GOT3 (cell line): ENCODE measurements at regions not wholly inside any gene's neighbourhood (a gene's known extent, or its start where the extent isn't known, plus 50 kb on each side); places are given as distances from the start of the nearest gene placed in this dataset.

Experiments
- DNase-seq: peaks from one replicate; lab custom pipeline; 2025; ENCODE audit warnings: mixed read lengths; lab: John Stamatoyannopoulos, UW

DNA sequence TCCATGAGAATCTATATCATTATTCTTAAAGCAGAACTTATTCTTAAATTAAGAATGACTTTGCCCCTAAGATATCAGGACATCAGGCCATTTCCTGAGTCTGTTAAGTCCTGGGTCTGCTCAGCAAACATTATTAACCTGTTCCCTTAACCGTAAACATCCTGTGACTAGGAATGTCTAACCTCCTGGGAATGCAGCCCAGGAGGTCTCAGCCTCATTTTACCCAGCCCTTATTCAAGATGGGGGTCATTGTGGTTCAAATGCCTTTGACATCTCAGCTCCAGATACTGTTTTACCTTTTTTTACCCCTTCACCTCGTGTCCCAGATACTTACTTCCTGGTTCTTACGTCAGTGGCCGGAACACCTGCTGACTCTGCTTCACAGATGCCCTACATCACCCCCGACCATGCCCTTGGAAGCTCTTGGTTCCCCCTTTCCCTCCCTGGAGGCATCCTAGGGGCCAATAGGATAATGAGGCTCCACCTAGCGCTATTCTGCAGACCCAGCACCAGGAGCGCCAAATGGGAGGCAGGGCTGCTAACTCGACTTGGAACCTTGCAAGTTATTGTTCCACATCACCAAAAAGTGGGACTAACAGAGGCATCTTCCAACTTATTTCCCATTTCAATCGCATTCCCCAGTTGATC is 182.5 kb downstream of the MED10 start:
- DNase-seq = no peak

DNA sequence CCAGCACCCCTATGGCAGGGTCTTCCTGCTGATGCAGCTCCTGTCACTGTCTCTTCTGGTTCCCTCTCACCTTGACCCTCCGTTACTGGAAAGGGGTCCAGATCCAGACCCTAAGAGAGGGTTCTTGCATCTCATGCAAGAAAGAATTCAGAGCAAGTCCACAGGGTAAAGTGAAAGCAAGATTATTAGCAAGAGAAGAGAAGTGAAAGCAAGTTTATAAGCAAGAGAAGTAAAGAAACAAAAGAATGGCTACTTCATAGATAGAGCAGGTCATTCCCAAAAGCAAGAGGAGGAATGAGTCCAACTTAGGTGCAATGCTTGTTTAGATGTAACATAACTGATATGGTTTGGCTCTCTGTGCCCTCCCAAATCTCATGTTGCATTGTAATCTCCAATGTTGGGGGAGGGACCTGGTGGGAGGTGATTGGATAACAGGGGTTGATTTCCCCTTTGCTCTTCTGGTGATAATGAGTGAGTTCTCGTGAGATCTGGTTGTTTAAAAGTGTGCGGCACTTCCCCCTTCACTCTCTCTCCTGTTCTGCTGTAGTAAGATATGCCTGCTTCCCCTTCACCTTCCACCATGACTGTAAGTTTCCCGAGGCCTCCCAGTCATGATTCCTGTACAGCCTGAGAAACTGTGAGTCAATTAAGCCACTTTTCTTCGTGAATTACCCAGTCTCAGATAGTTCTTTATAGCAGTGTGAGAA is 183.3 kb downstream of the MED10 start:
- DNase-seq = no peak

DNA sequence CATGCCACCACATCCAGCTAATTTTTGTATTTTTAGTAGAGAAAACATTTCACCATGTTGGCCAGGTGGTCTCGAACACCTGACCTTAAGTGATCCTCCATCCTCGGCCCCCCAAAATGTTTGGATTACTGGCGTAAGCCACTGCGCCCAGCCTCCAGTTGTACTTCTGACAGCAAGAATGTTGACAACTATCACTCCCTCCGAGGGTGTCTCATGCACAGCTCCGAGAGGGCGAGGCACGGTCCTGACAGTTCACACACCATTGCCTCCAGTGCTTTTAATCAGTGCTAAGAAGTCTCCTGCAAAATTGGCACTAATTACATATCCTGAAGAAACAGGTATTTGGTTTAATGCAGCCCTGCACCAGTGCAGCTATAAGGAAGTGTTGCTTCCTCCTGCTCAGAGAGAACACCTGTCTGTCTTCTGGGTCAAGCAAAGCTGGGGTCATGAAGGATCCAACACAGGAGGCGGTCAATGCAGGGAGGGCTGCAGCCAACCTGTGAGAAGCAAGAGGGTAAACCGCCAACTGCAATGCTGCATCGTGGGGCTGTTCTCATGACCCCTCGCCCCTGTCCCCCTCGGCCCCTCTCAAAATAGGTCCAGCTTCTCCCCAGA is 184.0 kb downstream of the MED10 start:
- DNase-seq = no peak

DNA sequence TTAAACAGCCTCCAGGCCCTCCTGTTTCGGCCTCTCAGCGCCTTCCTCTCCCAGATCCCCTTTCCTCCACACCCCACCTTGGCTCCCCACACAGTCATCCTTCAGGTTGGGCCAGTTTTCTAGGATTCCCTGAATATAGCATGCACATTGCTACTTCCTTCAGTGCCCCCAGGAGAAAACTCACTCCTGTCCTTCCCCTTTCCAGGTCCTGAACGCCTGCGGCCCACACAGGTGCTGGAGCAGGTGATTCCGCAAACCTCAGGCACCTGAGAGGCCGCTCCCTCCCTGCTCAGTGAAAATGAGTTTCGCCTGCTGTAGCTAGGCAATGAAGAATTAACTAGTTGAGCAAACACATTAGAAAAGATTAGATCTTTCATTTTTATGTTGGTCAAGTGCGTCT is 185.0 kb downstream of the MED10 start:
- DNase-seq = no peak

DNA sequence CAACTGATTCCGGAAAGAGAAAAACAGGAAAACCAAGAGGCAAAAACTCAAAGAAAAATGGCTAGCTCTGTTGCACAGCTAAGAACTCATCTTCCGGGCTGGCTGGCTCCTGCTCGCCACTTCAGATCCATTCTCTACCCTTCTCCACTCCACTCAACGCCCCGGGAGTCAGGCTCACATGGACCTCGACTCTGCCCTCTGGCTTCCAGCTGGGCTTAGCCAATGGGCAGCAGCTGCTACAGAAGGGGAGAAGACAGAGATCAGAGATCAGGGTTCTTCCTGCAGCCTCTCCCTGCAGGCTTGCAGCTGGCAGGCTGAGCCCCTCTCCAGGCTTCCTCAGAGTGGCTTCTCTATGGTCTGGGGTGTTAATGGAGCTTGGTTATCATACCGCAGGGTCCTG is 187.5 kb downstream of the MED10 start:
- DNase-seq = no peak

DNA sequence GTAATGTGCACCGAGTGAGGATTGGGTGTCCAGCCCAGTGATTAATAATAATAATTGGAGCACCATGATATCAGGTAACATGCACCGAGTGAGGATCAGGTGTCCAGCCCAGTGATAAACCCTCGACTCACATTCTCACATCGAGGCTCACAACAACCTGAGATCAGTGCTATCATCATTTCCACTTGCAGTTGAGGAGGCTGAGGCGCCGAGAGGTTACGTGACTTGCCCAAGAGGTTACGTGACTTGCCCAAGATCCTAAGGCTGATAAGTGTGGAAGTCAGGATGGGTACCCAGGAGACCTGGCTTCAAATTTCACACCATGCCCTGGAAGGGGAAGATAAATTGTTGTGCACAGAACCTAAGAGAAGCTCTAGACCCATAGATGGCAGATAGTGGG is 189.4 kb downstream of the MED10 start:
- no peak for DNase-seq

DNA sequence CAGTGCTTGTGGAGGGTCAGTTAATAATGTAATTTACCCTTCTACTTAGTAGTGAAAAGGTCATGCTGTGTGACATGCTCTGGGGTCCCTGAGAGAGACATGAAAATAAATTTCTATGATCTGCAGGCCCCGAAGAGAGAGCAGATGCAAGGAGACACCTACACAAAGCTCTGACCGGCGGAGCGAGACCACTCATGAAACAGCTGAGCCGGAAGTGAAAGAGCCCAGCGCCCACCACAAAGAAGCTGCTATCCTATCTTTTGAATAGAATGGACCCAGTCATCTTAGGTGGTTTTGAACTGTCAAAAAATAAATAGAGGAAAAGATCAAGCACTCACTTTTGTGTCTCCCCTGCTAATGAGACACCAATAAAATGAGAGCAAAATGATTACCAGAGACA is 190.0 kb downstream of the MED10 start:
- DNase-seq = no peak

DNA sequence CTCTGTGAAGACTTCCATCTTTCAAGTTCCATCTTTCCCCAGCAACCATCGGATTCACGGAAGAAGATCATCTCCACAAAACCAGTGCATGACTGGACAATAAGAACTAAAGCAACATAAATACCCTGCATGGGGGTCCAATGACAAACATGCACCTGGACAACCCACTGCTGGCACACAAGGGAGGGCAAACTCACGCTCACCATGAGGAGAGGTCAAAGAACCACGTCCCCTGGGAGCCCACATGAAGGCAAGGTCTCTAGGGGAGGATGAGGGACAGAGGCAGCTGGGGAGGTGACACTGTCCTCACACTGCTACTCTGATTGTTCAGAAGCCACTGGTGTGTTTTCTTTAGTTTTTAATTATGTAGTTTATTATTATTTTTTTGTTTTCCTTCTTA is 190.8 kb downstream of the MED10 start:
- no peak for DNase-seq

DNA sequence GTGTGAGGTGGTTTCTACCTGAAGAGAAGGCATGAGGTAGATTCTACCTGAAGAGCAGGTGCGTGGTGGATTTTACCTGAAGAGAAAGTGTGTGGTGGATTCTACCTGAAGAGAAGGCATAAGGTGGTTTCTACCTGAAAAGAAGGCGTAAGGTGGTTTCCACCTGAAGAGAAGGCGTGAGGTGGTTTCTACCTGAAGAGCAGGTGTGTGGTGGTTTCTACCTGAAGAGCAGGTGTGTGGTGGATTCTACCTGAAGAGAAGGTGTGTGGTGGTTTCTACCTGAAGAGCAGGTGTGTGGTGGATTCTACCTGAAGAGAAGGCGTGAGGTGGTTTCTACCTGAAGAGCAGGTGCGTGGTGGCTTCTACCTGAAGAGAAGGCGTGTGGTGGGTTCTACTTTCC is 192.8 kb downstream of the MED10 start:
- no peak for DNase-seq

DNA sequence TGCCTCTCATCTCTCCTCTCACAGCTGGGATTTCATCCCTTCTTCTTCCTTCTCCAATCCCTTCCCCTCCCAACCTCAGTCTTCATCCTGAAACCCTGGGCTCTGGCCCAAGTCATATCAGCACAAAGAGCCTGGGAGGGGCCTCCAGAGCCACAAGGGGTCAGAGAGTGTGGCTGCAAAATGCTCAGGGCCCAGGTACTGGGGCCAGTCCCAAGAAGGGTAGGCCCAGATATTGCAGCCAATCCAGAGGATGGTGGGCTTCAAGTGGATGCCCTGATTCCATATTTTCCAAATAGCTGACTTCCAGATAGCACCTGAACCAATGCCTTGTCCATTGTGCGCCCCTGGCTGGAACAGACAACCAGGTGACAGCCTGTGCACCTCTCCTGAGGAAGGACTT is 193.9 kb downstream of the MED10 start:
- no peak for DNase-seq

DNA sequence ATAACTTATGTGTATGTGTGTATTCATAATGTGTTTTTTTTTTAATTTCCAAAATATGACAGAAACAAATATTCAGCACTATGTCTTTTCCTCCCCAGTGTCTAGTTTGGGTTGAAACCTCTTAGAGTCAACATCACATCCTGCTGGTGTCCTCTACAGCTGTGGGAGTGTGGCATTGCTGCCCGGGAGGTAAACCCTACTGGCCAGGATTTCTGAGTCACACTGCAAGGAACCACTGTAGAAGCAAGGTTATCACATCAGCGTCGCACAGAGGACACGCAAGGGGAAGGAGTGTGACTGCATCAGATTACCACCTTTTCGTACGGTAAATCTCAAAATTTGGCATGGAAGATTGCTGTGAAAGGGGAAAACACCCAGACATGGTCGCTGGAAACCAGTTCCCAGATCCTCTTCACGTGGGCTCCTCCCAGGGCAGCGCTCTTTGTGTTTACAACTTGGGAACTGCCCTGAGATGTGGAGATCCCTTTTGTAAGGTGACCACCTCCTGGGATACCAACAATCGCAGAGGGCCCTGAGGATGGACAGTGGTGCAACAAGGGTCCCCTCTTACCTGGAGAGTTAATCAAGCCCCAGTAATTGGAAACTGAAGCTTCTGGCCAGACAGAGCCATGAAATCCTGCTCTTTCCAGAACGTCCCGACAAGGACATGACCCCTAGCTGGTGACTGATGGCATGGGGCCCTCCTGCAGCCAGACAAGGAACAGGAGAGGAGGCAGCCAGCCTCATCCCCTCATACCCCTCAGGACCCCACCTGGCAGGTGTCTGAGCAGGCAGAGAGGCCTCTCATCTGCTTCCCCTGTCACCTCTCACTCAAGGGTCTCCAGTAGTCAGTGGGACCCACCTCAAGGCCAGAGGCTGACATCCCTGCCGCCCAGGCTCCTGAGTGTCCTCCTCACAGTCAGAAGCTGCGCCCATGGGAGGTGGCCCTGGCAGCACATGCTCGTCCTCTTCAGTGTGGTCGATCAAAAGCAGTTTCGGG is 194.7 kb downstream of the MED10 start:
- no peak for DNase-seq

DNA sequence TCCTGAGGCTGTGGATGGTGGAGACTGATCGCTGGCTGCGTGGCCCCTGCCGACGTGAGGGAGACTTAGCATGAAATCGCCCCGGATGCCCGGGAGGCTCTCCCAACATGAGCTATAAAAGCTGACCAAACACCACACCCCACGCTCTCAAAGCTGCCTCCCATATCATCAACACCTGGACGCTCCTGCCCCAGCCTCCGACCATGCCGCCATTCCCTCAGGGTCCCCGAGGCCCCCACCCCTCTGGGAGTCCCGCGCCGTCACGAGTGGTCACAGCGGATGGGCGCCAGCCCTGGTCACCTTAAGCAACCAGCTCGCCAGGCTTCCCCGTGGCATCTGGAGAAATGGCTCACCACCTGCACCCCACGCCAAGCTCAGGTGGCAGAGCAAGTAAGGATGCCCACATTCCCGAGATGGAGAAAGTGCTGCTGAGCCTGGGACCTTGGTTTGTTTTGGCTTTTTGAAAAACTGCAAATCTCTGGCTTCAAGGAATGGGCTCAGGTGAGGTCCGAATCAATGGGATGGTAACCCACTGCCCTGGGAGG is 196.0 kb downstream of the MED10 start:
- no peak for DNase-seq

DNA sequence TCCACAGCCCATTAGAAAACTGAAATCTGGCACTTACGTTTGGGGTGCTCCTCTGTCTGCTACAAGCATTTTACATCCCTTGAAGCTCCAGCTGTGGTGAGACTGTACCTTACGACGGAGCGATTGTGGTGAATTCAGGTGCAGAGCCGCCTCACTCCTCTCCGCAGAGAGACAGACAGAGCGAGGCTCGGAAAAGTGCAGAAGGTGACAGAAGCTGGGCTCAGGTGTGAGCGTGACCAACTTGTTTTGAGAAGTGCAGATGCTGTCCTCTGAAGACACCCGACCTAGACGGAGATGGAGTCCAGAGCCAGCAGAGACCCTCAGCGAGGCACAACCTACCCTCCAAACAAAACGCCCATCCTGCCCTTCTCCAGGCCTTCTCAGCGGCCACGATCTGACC is 196.5 kb downstream of the MED10 start:
- DNase-seq = no peak

DNA sequence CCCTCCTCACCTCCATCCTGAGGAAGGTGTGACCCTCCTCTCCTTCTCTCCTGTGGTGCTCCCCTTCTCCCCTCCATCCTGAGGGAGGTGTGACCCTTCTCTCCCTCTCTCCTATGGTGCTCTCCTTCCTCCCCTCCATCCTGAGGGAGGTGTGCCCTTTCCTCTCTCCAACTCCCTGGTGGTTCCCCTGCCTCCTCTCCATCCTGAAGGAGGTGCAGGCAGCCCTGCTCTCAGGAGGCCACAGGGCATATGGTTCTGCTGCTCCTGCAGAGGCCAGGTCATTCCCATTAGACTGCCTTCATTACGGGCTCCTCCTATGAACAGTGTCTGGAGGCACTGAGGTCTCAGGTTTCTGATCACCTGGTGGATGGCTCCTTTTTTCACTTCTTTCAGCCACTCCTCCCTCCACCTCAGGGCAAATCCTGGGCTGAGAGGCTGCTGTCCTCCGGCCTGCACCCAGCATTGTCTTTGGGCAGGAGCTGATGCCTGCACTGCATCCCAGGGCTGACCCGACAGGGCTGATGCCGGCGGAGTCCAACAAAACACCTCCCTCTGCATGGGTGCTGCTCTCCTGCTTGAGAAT is 197.1 kb downstream of the MED10 start:
- DNase-seq = no peak

DNA sequence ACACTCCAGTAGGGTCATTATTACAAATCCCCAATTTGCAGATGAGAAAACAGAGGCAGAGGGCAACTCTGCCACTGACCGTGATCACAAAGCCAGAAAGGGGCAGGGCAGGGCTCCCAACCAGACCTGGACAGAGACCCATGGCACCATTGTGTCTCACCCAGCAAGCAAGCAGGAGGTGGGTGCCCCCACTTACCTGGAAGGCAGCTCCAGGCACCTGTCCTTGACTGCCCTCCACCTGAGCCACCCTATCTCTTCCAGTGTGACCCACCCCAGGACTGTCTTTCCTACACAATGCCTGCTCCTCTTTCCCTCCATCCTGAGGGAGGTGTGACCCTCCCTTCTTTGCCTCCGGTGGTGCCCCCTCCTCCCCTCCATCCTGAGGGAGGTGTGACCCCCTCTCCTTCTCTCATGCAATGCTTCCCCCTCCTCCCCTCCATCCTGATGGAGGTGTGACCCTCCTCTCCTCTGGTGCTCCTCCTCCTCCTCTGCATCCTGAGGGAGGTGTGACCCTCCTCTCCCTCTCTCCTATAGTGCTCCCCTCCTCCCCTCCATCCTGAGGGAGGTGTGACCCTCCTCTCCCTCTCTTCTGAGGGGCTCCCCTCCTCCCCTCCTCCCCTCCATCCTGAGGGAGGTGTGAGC is 198.0 kb downstream of the MED10 start:
- no peak for DNase-seq

DNA sequence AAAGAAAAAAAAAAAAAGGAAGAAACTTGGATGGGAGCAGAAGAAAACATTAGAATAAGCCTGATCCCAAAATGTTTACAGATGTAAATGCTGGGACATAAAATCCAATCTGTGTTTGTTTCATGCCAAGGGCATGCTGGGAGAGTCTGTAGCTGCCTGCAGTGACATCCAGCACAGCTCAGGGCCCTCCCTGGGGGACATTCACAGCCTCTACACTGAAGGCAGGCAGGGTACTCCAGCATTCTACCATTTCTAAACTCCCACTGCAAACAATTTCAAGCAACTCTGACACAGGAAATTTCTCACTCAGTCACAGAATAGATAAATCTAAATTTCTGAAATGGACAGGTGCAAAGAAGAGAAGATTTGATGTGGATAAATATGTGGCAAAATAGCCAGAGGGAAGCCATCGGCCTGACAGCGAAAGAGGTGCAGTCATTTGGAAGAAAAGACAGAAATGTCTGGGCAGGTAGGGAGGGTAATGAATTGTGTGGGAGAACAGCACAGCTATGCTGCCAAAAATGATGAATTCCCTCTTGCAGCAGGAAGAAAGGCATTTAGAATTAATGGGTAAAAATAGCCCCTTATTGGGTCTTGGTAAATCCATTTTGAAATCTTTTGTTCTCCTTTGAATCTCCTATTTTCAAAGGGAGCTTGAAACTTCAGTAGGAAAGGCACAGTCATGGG is 199.4 kb downstream of the MED10 start:
- no peak for DNase-seq

DNA sequence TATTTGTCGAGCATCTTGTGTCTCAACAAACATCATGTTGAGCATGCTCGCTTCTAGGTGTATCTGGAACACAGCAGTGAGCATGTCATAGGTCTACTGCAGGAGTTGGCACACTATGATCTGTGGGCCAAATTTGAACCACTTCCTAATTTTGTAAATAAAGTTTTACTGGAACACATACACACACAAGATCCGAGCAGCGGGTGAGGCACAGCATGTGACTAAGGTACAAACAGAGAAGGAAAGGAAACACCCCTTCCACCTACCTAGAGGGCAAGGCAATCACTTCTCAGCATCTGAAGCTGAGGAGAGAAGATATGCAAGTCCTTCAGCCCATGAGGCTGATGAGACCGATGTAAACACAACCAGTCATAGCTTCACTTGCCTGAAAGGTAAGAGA is 200.4 kb downstream of the MED10 start:
- no peak for DNase-seq

DNA sequence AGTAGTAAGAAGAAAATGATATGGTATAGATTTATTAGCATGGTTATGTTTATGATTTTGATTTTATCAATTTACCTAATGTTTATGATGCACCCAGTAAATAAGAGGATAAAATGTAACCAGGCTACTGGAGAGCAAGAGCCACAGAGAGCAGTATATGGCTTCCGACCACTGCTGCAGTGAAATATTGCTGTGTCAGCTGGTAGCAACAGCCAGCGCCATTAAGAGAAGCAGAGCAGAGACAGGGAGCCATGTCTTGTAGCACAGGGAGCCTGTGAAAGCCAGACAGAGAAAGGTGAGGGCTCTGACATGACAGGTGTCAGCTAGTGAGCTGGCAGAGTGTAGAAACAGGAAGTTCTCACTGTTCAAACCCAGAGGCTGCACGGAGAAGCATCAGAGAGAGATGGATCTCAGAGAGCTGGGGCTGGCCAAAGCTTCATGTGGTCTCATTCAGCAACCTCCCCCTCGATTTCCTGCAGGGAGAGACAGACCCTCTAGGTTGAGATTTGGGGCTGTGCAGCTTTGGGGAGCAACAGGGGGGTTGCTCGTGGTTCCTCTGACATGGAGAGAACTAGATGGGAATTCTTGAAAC is 202.1 kb downstream of the MED10 start:
- no peak for DNase-seq

DNA sequence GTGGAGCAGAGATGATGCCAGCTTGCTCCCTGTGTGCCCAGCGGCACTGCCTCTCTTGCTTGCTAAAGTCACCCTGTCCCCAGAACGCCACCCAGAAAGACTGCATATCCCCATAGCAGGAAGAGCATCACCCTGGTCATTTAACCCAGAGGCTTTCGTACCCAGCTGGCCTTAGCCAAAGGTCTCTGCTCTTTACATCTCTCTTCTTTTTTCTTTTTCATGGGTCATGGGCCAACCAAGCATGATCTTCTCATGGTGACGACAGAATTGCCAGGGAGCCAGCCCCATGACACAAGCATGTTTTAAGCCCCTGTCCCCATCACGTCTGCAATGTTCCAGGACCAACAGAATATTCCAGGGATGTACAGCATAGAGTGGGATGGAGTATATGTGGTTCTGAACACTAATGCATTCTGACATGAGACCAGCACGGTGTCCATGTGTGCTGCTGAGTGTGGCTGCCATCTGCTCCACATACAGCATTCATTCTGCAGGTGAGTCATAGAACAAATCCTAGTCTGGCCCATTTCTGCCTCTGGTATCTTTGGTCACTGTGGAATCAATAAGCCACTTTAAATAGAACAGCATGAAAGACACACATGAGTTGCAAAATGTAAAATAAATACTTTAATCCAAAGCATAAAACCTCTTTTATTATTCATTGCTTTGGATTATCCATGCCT is 203.0 kb downstream of the MED10 start:
- no peak for DNase-seq

DNA sequence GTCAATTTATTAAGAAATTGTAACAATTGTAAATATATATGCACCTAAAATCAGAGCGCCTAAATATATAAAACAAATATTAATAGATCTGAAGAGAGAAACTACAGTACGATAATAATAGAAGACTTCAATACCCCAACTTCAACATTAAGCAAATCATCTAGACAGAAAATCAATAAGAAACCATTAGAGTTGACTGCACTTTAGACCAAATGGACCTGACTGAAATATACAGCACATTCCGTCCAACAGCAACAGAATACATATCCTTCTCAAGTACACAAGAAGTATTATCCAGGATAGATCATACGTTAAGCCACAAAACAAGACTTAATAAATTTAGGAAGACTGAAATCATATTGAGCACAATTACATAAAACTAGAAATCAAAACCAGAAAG is 208.7 kb downstream of the MED10 start:
- DNase-seq = no peak
